Gastrocnemius medialis (tissue), 4 donors: ENCODE measurements at regions not wholly inside any gene's neighbourhood (a gene's known extent, or its start where the extent isn't known, plus 50 kb on each side); places are given as distances from the start of the nearest gene placed in this dataset.
"Not testable (repeated sequence)": the region's sequence is repeated elsewhere in the genome, so short reads cannot be mapped to it uniquely, and the experiment has no call there.

ENCODE experiments used
- CTCF ChIP-seq, 5 experiments: fragments of 450-650 bp in 3 of 5; fragments of 200-600 bp in 2 of 5; sonication (generic) in 2 of 5; IDR thresholded peaks in 4 of 5; conservative IDR thresholded peaks in 1 of 5; 1 replicate in 4 of 5; 2 replicates in 1 of 5; pipeline ENCODE4 v1.5.1; 2016 to 2019; ENCODE audit warnings: antibody characterized with exemption in 5 of 5, mild to moderate bottlenecking in 3 of 5, moderate library complexity in 3 of 5
- POLR2A ChIP-seq, 2 donors: fragments of 450-650 bp; IDR thresholded peaks; one replicate each; pipeline ENCODE4 v1.6.1; 2017; ENCODE audit warnings: antibody characterized with exemption in 2 of 2, mild to moderate bottlenecking in 2 of 2, moderate library complexity in 2 of 2

- not testable (repeated sequence) for TF ChIP-seq CTCF (IDR thresholded peaks at IDR 0.05 in 4 of 5, conservative IDR thresholded peaks at IDR 0.05 in 1 of 5); POLR2A (IDR thresholded peaks at IDR 0.05)
Measured at GRCh38 chr3:14028122-14028521, 96.5 kb downstream of the CHCHD4 start.
